GM18507 (cell line): ENCODE measurements at regions not wholly inside any gene's neighbourhood (a gene's known extent, or its start where the extent isn't known, plus 50 kb on each side); places are given as distances from the start of the nearest gene placed in this dataset.
A peak's percentile ranks its signal among the peaks of the same experiment; 100 is the strongest.
"Not testable (repeated sequence)": the region's sequence is repeated elsewhere in the genome, so short reads cannot be mapped to it uniquely, and the experiment has no call there.

Experiments used
- DNase-seq: peaks from one replicate; pipeline ENCODE4 v3.0.0; 2011; ENCODE audit warnings: low read depth; ENCODE audit not compliant: insufficient read length; ENCODE audit errors: extremely low spot score
- FAIRE-seq: peaks from 2 replicates; lab custom pipeline; 2011; peaks lifted over from hg19 to GRCh38; lab: Jason Lieb, UNC

- FAIRE-seq (peak; percentile 94), DNase-seq (peak; percentile 48)
These were observed 82.8 kb upstream of the SEC11C start for GRCh38 chr18:59056706-59057492.

- no peak for DNase-seq
- FAIRE-seq, result no peak
These were observed 82.2 kb upstream of the SEC11C start for GRCh38 chr18:59057493-59057795.

GRCh38 chr18:59057969-59058368, 81.7 kb upstream of the SEC11C start:
- DNase-seq (no peak), FAIRE-seq (no peak)

- FAIRE-seq (no peak), DNase-seq (no peak)
These were observed 80.5 kb upstream of the SEC11C start for GRCh38 chr18:59059140-59059539.

GRCh38 chr18:59060551-59060950, 79.1 kb upstream of the SEC11C start:
- no peak for FAIRE-seq

GRCh38 chr18:59061914-59062642, 77.6 kb upstream of the SEC11C start:
- FAIRE-seq (no peak), DNase-seq (no peak)

More at GRCh38 chr18:59060551-59060950, 79.1 kb upstream of the SEC11C start:
- no peak for DNase-seq

GRCh38 chr18:59062643-59063006, 77.1 kb upstream of the SEC11C start:
- DNase-seq, result no peak
- FAIRE-seq, result no peak

GRCh38 chr18:59063300-59063906, 76.3 kb upstream of the SEC11C start:
- DNase-seq, result no peak
- FAIRE-seq, result peak; percentile 83

GRCh38 chr18:59063912-59064311, 75.8 kb upstream of the SEC11C start:
- FAIRE-seq, result no peak

GRCh38 chr18:59065684-59066083, 74.0 kb upstream of the SEC11C start:
- DNase-seq (no peak), FAIRE-seq (no peak)

More at GRCh38 chr18:59063912-59064311, 75.8 kb upstream of the SEC11C start:
- DNase-seq, result no peak

GRCh38 chr18:59067873-59068272, 71.8 kb upstream of the SEC11C start:
- FAIRE-seq (no peak), DNase-seq (no peak)

GRCh38 chr18:59068276-59069071, 71.2 kb upstream of the SEC11C start:
- no peak for FAIRE-seq
- DNase-seq, result no peak

GRCh38 chr18:59070181-59070912, 69.3 kb upstream of the SEC11C start:
- DNase-seq (peak; percentile 23), FAIRE-seq (peak; percentile 91)

- peak; percentile 75 for FAIRE-seq
- DNase-seq, result no peak
These were observed 66.8 kb upstream of the SEC11C start for GRCh38 chr18:59072727-59073421.

- FAIRE-seq (no peak), DNase-seq (no peak)
These were observed 63.8 kb upstream of the SEC11C start for GRCh38 chr18:59075923-59076322.

- DNase-seq, result no peak
- FAIRE-seq, result no peak
These were observed 60.4 kb upstream of the SEC11C start for GRCh38 chr18:59079264-59079663.

GRCh38 chr18:59079687-59080501, 59.8 kb upstream of the SEC11C start:
- DNase-seq, FAIRE-seq: not testable (repeated sequence)
